IMR-90 (cell line): ENCODE measurements at regions not wholly inside any gene's neighbourhood (a gene's known extent, or its start where the extent isn't known, plus 50 kb on each side); places are given as distances from the start of the nearest gene placed in this dataset.

Experiments used
- ATAC-seq: fragments of 200-7000 bp; cut with Tn5 transposase; 2 replicates; pipeline ENCODE4 v1.9.1; 2020; ENCODE audit warnings: low read depth, mild to moderate bottlenecking, moderate library complexity
- BruUV-seq: library from RNA; stranded (reverse); fragments of 400-500 nt; replicated peaks from 2 replicates; lab custom pipeline; 2021; lab: Mats Ljungman, UMichigan
- CTCF ChIA-PET: fragments of 300-600 bp; formaldehyde crosslinking; extraction: SDS; loops from one replicate; lab custom pipeline; 2021; ENCODE audit warnings: antibody characterized with exemption; lab: Yijun Ruan, JAX
- POLR2A ChIA-PET: fragments of 300-600 bp; sonication (Branson Sonifier 250); formaldehyde crosslinking; loops from one replicate; lab custom pipeline; 2022; ENCODE audit warnings: antibody characterized with exemption; ENCODE audit not compliant: unreplicated experiment; lab: Charles Lee
- DNase-seq: peaks from one replicate; pipeline ENCODE4 v3.0.0; 2013
- H2AFZ ChIP-seq: replicated peaks from 2 replicates; pipeline ENCODE3; 2013; ENCODE audit warnings: low read length, mild to moderate bottlenecking; ENCODE audit not compliant: poor library complexity
- H2AK5ac ChIP-seq: 2 replicates; pipeline ENCODE4 v1.6.1; 2013; ENCODE audit warnings: low read depth, low read length, inconsistent platforms
- H2AK9ac ChIP-seq: replicated peaks from 2 replicates; pipeline ENCODE3; 2013; ENCODE audit warnings: mild to moderate bottlenecking, low read depth, low read length, moderate library complexity; ENCODE audit not compliant: poor library complexity
- H2BK120ac ChIP-seq: 2 replicates; pipeline ENCODE4 v1.6.1; 2013; ENCODE audit warnings: low read depth, low read length, inconsistent platforms
- H2BK15ac ChIP-seq: 3 replicates; pipeline ENCODE4 v1.6.1; 2013; ENCODE audit warnings: low read depth, low read length, inconsistent platforms
- H2BK20ac ChIP-seq: 2 replicates; pipeline ENCODE4 v1.6.1; 2013; ENCODE audit warnings: low read depth, mild to moderate bottlenecking, inconsistent platforms, low read length, moderate library complexity
- H2BK5ac ChIP-seq: 2 replicates; pipeline ENCODE4 v1.6.1; 2013; ENCODE audit warnings: mild to moderate bottlenecking, low read depth, low read length, inconsistent platforms; ENCODE audit not compliant: poor library complexity, severe bottlenecking
- H3K14ac ChIP-seq: replicated peaks from 2 replicates; pipeline ENCODE4 v1.6.1; 2013; ENCODE audit warnings: low read depth, low read length, inconsistent platforms
- H3K18ac ChIP-seq: 2 replicates; pipeline ENCODE4 v1.6.1; 2013; ENCODE audit warnings: low read depth, low read length, control low read depth
- H3K23ac ChIP-seq: 2 replicates; pipeline ENCODE4 v1.6.1; 2013; ENCODE audit warnings: low read depth, low read length, inconsistent platforms
- H3K27ac ChIP-seq: 2 replicates; pipeline ENCODE4 v1.5.1; 2013; ENCODE audit warnings: mild to moderate bottlenecking, control low read depth, low read length; ENCODE audit not compliant: insufficient read depth
- H3K27me3 ChIP-seq: 2 replicates; pipeline ENCODE4 v1.6.1; 2013; ENCODE audit warnings: low read length; ENCODE audit not compliant: control insufficient read depth, insufficient read depth
- H3K36me3 ChIP-seq: 2 replicates; pipeline ENCODE4 v1.6.1; 2013; ENCODE audit warnings: low read length, mixed read lengths; ENCODE audit not compliant: control insufficient read depth, insufficient read depth
- H3K4ac ChIP-seq: 2 replicates; pipeline ENCODE4 v1.6.1; 2013; ENCODE audit warnings: low read depth, low read length, inconsistent platforms
- H3K4me1 ChIP-seq: 2 replicates; pipeline ENCODE4 v1.6.1; 2013; ENCODE audit warnings: low read length, mixed read lengths; ENCODE audit not compliant: control insufficient read depth, insufficient read depth
- H3K4me2 ChIP-seq: 2 replicates; pipeline ENCODE4 v1.6.1; 2013; ENCODE audit warnings: low read depth, mild to moderate bottlenecking, control low read depth, low read length, moderate library complexity
- H3K4me3 ChIP-seq: 2 replicates; pipeline ENCODE4 v1.5.1; 2013; ENCODE audit warnings: low read depth, mild to moderate bottlenecking, control low read depth, low read length, moderate library complexity; ENCODE audit not compliant: insufficient read depth
- H3K56ac ChIP-seq: 2 replicates; pipeline ENCODE4 v1.6.1; 2013; ENCODE audit warnings: low read length, inconsistent platforms; ENCODE audit not compliant: insufficient read depth; ENCODE audit errors: extremely low read depth
- H3K79me1 ChIP-seq, 2 experiments: 2 replicates each; pipeline ENCODE4 v1.6.1; 2013; ENCODE audit warnings: low read length in 2 of 2, inconsistent platforms in 1 of 2, low read depth in 1 of 2
- H3K9ac ChIP-seq: 2 replicates; pipeline ENCODE4 v1.6.1; 2013; ENCODE audit warnings: low read depth, low read length, control low read depth
- H3K9me1 ChIP-seq: 2 replicates; pipeline ENCODE4 v1.6.1; 2013; ENCODE audit warnings: low read length, inconsistent platforms; ENCODE audit not compliant: insufficient read depth
- H3K9me3 ChIP-seq: 2 replicates; pipeline ENCODE4 v1.6.1; 2013; ENCODE audit warnings: low read length; ENCODE audit not compliant: control insufficient read depth, insufficient read depth
- H4K20me1 ChIP-seq: 2 replicates; pipeline ENCODE4 v1.6.1; 2013; ENCODE audit warnings: low read length, inconsistent platforms; ENCODE audit not compliant: insufficient read depth
- H4K5ac ChIP-seq: 2 replicates; pipeline ENCODE4 v1.6.1; 2013; ENCODE audit warnings: mild to moderate bottlenecking, low read depth, low read length, control low read depth
- H4K8ac ChIP-seq, 2 experiments: 2 replicates each; pipeline ENCODE4 v1.6.1; 2013; ENCODE audit warnings: low read depth in 2 of 2, low read length in 2 of 2, control low read depth in 1 of 2, inconsistent platforms in 1 of 2
- H4K91ac ChIP-seq: 2 replicates; pipeline ENCODE4 v1.6.1; 2013; ENCODE audit warnings: low read depth, low read length, inconsistent platforms; ENCODE audit not compliant: insufficient read depth
- FOS ChIP-seq: fragments of 150-350 bp; IDR thresholded peaks from 2 replicates; pipeline ENCODE4 v1.6.1; 2016; ENCODE audit warnings: low read depth, low read length
- MXI1 ChIP-seq: IDR thresholded peaks from 2 replicates; pipeline ENCODE4 v1.6.1; 2012; ENCODE audit warnings: low read depth, mild to moderate bottlenecking, low read length, moderate library complexity, borderline replicate concordance
- NFE2L2 ChIP-seq: fragments of 150-350 bp; IDR thresholded peaks from 2 replicates; pipeline ENCODE4 v1.6.1; 2016; ENCODE audit warnings: low read depth, mild to moderate bottlenecking, low read length
- WGBS, 2 experiments: methylation state at CpG; one replicate each; pipeline versions ENCODE4 v1.1.5 to v1.1.7; 2013; ENCODE audit warnings: missing lambda C conversion rate in 2 of 2; ENCODE audit not compliant: insufficient read length in 1 of 2; ENCODE audit errors: extremely low coverage in 2 of 2; 5-methylcytosine and 5-hydroxymethylcytosine counted together
- dilution Hi-C: fragments of 300-500 bp; cut with HindIII; formaldehyde crosslinking; loops from one replicate; pipeline ENCODE4 v1.14.3; 2018; ENCODE audit warnings: low sequenced_read_pairs; ENCODE audit not compliant: unreplicated experiment
- in situ Hi-C: fragments of 300-500 bp; cut with MboI; formaldehyde crosslinking; loops from 3 replicates; pipeline ENCODE4 v1.14.3; 2019; ENCODE audit warnings: low sequenced_read_pairs, inconsistent platforms, mixed read lengths
- intact Hi-C: fragments of 100-400 bp; cut with micrococcal nuclease; formaldehyde crosslinking; loops from 2 replicates; pipeline ENCODE4 v1.10.0; 2022

GRCh38 chr17:62126292-62126691 is 61.2 kb upstream of the MED13 start:
- WGBS, 2 experiments: no CpG with 5 or more reads among the region's 3 CpGs
- POLR2A ChIA-PET: no interaction called here

More at GRCh38 chr17:62126292-62126691, 61.2 kb upstream of the MED13 start:
- Histone ChIP-seq H2BK20ac (no peak overlapping the region), H3K56ac (no peak overlapping the region), H4K8ac (no peak overlapping the region), H3K79me1 (no peaks in the 10 kb centered on the region), H3K4me3 (no peak overlapping the region), H2AK5ac (no peak overlapping the region), H3K27ac (no peak overlapping the region), H4K20me1 (no peaks in the 10 kb centered on the region), H2AK9ac (no peak overlapping the region), H4K5ac (no peak overlapping the region), H3K36me3 (no peaks in the 10 kb centered on the region), H3K9me3 (no peaks in the 10 kb centered on the region), H3K9me1 (no peaks in the 10 kb centered on the region), H3K27me3 (peaks cover 11% of the 10 kb centered on the region), H3K18ac (no peak overlapping the region), H3K14ac (no peak overlapping the region), H2BK15ac (no peak overlapping the region), H3K4me1 (no peaks in the 10 kb centered on the region), H3K4me2 (no peak overlapping the region), H2BK120ac (no peak overlapping the region), H3K4ac (no peak overlapping the region), H4K91ac (no peak overlapping the region), H3K9ac (no peak overlapping the region), H3K23ac (no peak overlapping the region), H2BK5ac (no peak overlapping the region), H2AFZ (no peak overlapping the region)
- DNase-seq: no peak
- in situ Hi-C loops (no loop called here), intact Hi-C loops (no loop called here), dilution Hi-C loops (no loop called here)
- CTCF ChIA-PET: no interaction called here
- BruUV-seq: no TSS peak
- no peak for ATAC-seq
- TF ChIP-seq FOS (no peak), MXI1 (no peak), NFE2L2 (no peak)
